ENCODE measurements at regions not wholly inside any gene's neighbourhood (a gene's known extent, or its start where the extent isn't known, plus 50 kb on each side); places are given as distances from the start of the nearest gene placed in this dataset.
"Not testable (repeated sequence)": the region's sequence is repeated elsewhere in the genome, so short reads cannot be mapped to it uniquely, and the experiment has no call there.

- DNase-seq = no peak
These were observed 186.1 kb downstream of the UNC5CL start for GRCh38 chr6:40852779-40853373.

GRCh38 chr6:40849546-40849945, 189.5 kb downstream of the UNC5CL start:
- peaks cover 5% of the 10 kb centered on the region for H3K4me1 Mint-ChIP-seq
- no peak for DNase-seq
- no peaks in the 10 kb centered on the region for H3K9me3 Mint-ChIP-seq (ENCODE audit: low read depth)
- H3K36me3 Mint-ChIP-seq = no peaks in the 10 kb centered on the region
- CTCF ChIA-PET = no interaction called here
- H3K4me3 Mint-ChIP-seq = no peak overlapping the region
- H3K27me3 Mint-ChIP-seq = peaks cover 9% of the 10 kb centered on the region
- ATAC-seq = no peak
- H3K27ac Mint-ChIP-seq = no peak overlapping the region

More at GRCh38 chr6:40852779-40853373, 186.1 kb downstream of the UNC5CL start:
- CTCF ChIA-PET = interaction anchor here (0.6 kb wide), 1 partner anchor 22 kb away, joined by 3 read pairs; no protein-coding TSS in a partner anchor
- no peak for ATAC-seq
- Mint-ChIP-seq H3K36me3 (no peaks in the 10 kb centered on the region), H3K4me3 (no peak overlapping the region), H3K9me3 (ENCODE audit: low read depth) (no peaks in the 10 kb centered on the region), H3K27ac (no peak overlapping the region), H3K27me3 (peaks cover 13% of the 10 kb centered on the region), H3K4me1 (peaks cover 5% of the 10 kb centered on the region)

DNA sequence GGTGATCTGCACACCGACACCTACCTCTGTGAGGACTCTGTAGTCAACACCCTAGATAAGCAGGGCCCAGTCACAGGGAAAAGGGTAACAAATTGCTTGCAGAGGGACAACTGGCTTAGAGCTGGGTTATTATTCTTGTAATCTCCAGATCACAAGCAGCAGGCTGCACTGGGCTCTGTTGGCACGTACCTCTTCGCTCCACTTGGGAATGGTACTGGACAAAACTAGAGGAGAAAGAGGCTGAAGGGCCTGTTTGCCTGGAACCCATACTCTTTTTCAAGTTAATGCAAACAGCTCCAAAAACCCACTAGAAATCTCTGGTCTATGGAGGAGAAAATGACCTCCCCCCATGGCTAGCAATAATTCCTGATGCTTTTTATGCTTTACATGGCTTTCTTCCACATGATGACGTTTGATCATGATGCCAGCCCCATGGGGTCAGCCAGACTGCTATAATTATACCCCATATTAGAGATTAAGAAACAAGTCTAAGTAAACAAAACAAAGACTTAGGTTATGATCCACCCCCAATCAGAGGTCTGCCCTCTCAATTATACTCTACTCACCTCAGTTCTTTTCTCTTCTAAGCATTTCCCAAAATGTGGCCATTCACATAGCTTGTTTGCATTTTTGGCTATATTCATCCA, 190.0 kb downstream of the UNC5CL start:
- no peak overlapping the region for H3K27ac Mint-ChIP-seq
- DNase-seq = no peak
- H3K36me3 Mint-ChIP-seq = no peaks in the 10 kb centered on the region
- CTCF ChIA-PET = no interaction called here
- peaks cover 14% of the 10 kb centered on the region for H3K27me3 Mint-ChIP-seq
- no peak overlapping the region for H3K4me3 Mint-ChIP-seq
- no peaks in the 10 kb centered on the region for H3K9me3 Mint-ChIP-seq (ENCODE audit: low read depth)
- ATAC-seq = no peak
- peaks cover 5% of the 10 kb centered on the region for H3K4me1 Mint-ChIP-seq

DNA sequence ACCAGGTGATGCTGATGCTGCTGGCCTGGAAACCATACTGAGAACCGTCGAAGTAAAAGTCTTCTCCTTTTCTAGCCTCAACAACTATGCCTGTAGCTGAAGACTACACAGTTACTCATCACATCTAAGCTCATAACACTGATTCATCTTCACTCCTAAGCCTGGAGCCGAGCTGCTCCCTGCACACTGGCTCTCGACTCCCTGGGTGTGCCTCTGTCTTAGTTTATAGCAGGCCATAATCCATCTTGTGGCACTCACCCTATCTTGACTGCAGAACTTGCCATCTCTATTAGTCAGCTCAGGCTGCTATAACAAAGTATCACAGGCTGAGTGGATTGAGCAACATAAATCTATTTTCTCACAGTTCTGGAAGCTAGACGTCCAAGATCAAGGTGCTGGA, 191.0 kb downstream of the UNC5CL start:
- Mint-ChIP-seq H3K27me3 (peaks cover 24% of the 10 kb centered on the region), H3K36me3 (no peaks in the 10 kb centered on the region), H3K4me1 (peaks cover 5% of the 10 kb centered on the region), H3K4me3 (no peak overlapping the region), H3K27ac (no peak overlapping the region), H3K9me3 (ENCODE audit: low read depth) (no peaks in the 10 kb centered on the region)
- ATAC-seq (no peak), DNase-seq (no peak)
- CTCF ChIA-PET = no interaction called here

DNA sequence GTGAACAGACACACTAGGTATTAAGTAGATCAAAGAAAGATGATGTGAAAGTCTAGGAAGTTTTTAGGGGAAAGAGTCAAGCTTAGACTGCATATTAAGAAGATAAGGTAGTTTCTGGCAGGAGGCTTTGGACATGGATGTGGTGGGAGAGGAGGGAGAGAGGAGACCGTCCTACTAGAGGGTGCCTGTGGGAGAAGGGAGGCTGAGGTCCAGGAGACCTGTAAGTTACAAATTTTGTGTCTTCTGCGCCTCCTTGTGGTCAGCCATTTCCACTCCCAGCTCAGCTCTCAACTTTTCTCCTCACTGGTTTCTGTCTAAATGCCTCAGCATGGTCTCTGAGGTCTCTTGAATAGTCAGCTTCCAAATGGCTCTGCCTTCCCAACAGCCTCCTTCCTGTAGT, 193.5 kb downstream of the UNC5CL start:
- Mint-ChIP-seq H3K4me3 (no peak overlapping the region), H3K4me1 (peaks cover 2% of the 10 kb centered on the region), H3K27me3 (peaks cover 44% of the 10 kb centered on the region), H3K27ac (no peak overlapping the region), H3K36me3 (no peaks in the 10 kb centered on the region), H3K9me3 (ENCODE audit: low read depth) (no peaks in the 10 kb centered on the region)
- DNase-seq (peak; percentile 48), ATAC-seq (no peak)
- CTCF ChIA-PET = interaction anchor here (1.3 kb wide), 2 partner anchors 10 to 11 kb away, joined by 3 to 4 read pairs; no protein-coding TSS in a partner anchor

DNA sequence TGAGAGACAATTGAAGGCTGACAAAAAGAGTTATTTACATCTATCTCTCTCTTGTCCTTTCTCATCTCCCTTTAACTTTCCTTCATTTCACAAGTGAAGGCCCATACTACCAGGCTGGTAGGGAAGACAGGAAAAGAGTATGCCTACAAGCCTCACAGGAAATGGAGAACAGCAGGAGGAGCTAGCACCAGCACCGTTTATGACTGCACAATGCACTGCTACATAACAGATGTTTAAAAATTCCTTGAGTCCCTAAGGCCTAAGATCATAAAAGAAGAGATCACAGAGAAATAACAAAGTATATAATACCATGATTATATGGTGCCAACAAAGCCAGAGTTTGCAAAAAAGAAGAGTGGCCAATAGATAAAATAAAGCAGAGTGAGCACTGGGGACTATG, 194.8 kb downstream of the UNC5CL start:
- Mint-ChIP-seq H3K4me1 (peaks cover 2% of the 10 kb centered on the region), H3K36me3 (no peaks in the 10 kb centered on the region), H3K27ac (no peak overlapping the region), H3K4me3 (no peak overlapping the region), H3K9me3 (ENCODE audit: low read depth) (no peaks in the 10 kb centered on the region), H3K27me3 (peaks cover 48% of the 10 kb centered on the region)
- CTCF ChIA-PET = interaction anchor here (1.3 kb wide), 1 partner anchor 12 kb away, joined by 3 read pairs; no protein-coding TSS in a partner anchor
- ATAC-seq = no peak
- no peak for DNase-seq

DNA sequence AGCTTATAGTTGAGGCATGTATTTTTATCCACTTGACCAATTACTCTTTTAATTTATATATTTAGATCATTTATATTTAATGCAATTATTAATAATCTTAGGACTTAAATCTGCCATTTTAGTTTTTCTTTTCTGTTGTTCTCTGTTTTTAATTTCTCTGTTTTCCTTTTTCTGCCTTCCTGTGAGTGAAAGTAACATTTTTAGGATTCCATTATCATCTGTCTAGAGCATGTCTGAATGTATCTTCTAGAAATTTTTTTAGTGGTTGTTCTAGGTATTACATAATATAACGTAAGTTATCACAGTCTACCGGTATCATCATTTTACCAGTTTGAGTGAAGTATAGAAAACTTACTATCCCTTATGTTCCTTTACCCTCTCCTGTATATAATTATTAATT, 197.3 kb downstream of the UNC5CL start:
- CTCF ChIA-PET = no interaction called here
- peaks cover 2% of the 10 kb centered on the region for H3K4me1 Mint-ChIP-seq

GRCh38 chr6:40832691-40833090, 206.3 kb downstream of the UNC5CL start:
- no peak overlapping the region for H3K4me3 Mint-ChIP-seq
- H3K36me3 Mint-ChIP-seq = no peaks in the 10 kb centered on the region
- no peak for ATAC-seq

More for the DNA sequence above, 197.3 kb downstream of the UNC5CL start:
- Mint-ChIP-seq H3K9me3 (ENCODE audit: low read depth) (no peaks in the 10 kb centered on the region), H3K27ac (no peak overlapping the region), H3K36me3 (no peaks in the 10 kb centered on the region), H3K27me3 (peaks cover 64% of the 10 kb centered on the region), H3K4me3 (no peak overlapping the region)
- ATAC-seq (no peak), DNase-seq (no peak)

GRCh38 chr6:40831381-40831780, 207.6 kb downstream of the UNC5CL start:
- peaks cover 50% of the 10 kb centered on the region for H3K27me3 Mint-ChIP-seq
- H3K4me3 Mint-ChIP-seq = no peak overlapping the region
- no peaks in the 10 kb centered on the region for H3K36me3 Mint-ChIP-seq
- no peak overlapping the region for H3K27ac Mint-ChIP-seq
- H3K4me1 Mint-ChIP-seq = no peaks in the 10 kb centered on the region
- DNase-seq (no peak), ATAC-seq (no peak)
- H3K9me3 Mint-ChIP-seq (ENCODE audit: low read depth) = no peaks in the 10 kb centered on the region
- CTCF ChIA-PET = interaction anchor here (0.8 kb wide), 1 partner anchor 22 kb away, joined by 3 read pairs; no protein-coding TSS in a partner anchor

More at GRCh38 chr6:40832691-40833090, 206.3 kb downstream of the UNC5CL start:
- Mint-ChIP-seq H3K27ac (no peak overlapping the region), H3K27me3 (peaks cover 56% of the 10 kb centered on the region), H3K4me1 (no peaks in the 10 kb centered on the region), H3K9me3 (ENCODE audit: low read depth) (no peaks in the 10 kb centered on the region)
- no peak for DNase-seq
- CTCF ChIA-PET = no interaction called here

- H3K27ac Mint-ChIP-seq = no peak overlapping the region
- no peaks in the 10 kb centered on the region for H3K36me3 Mint-ChIP-seq
- no peak for ATAC-seq
- CTCF ChIA-PET = no interaction called here
- no peaks in the 10 kb centered on the region for H3K9me3 Mint-ChIP-seq (ENCODE audit: low read depth)
- no peak overlapping the region for H3K4me3 Mint-ChIP-seq
- H3K27me3 Mint-ChIP-seq = peaks cover 39% of the 10 kb centered on the region
- DNase-seq = no peak
- H3K4me1 Mint-ChIP-seq = no peaks in the 10 kb centered on the region
These were observed 213.9 kb downstream of the UNC5CL start for GRCh38 chr6:40825102-40825501.

DNA sequence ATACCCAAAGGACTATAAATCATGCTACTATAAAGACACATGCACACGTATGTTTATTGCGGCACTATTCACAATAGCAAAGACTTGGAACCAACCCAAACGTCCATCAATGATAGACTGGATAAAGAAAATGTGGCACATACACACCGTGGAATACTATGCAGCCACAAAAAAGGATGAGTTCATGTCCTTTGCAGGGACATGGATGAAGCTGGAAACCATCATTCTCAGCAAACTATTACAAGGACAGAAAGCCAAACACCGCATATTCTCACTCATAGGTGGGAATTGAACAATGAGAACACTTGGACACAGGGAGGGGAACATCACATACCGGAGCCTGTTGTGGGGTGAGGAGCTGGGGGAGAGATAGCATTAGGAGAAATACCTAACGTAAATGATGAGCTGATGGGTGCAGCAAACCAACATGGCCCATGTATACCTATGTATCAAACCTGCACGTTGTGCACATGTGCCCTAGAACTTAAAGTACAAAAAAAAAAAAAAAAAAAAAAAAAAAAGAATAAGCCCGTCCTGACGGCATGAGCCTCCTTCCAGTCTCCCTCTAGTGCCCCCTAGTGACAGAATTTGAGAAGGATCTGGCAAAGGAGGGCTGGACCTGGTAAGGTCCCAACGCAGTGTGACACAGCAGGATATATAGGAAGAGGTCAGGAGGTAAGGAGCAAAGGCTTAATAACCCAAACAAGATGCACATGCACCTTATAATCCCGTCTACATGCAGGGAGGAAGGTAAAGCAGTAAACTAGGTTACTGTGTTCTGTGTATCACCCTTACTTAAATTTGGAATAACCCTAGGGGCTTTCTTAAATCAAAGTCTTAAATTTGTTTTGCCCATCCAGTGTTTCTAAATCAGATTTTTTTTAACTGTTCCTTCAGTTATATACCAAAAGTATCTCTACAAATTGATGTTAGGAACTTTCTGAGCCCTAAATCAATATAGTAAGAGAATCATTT, 214.8 kb downstream of the UNC5CL start:
- CTCF ChIA-PET = interaction anchor here (0.7 kb wide), 1 partner anchor 490 kb away, joined by 5 read pairs; no protein-coding TSS in a partner anchor
- H3K9me3 Mint-ChIP-seq (ENCODE audit: low read depth); H3K36me3 Mint-ChIP-seq; H3K4me3 Mint-ChIP-seq; H3K4me1 Mint-ChIP-seq; H3K27ac Mint-ChIP-seq: not testable (repeated sequence)
- peaks cover 39% of the 10 kb centered on the region for H3K27me3 Mint-ChIP-seq
- ATAC-seq = peak; percentile 27
- DNase-seq = peak; percentile 46

- DNase-seq (no peak), ATAC-seq (no peak)
- Mint-ChIP-seq H3K9me3 (ENCODE audit: low read depth) (no peaks in the 10 kb centered on the region), H3K4me3 (no peak overlapping the region), H3K4me1 (no peaks in the 10 kb centered on the region), H3K27me3 (peaks cover 33% of the 10 kb centered on the region), H3K27ac (no peak overlapping the region), H3K36me3 (no peaks in the 10 kb centered on the region)
- CTCF ChIA-PET = no interaction called here
These were observed 216.4 kb downstream of the UNC5CL start for GRCh38 chr6:40822619-40823018.

DNA sequence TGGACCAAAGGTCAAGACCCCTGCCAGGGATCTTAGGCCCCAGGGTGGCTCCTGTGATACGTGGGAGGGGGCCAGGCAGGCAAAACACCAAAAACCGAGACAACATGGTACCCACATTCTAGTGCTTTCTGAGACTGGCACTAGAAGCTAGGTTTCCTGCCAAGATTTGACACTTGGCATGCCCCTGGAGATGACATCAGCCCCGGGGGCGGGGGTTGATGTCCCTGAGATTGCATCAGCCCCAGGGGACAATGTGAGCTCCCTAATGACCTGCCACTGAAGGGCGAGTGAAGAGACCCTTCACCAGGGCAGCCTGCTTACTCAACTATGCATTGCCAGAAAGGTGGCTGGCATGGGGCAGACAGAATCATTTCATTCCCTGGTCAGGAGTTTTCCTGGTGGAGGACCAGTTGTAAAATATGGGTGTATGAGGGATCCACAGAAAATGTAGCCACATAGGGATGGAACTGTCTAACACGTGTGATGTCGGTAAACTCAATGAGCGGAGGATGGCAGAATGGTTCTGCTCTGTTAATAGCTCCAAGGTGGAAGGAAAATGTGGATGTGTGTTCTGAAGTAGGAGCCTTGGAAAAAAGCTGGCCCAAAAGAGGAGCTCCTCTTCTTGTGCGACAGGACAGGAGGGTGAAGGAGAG, 219.7 kb downstream of the UNC5CL start:
- ATAC-seq (no peak), DNase-seq (no peak)
- CTCF ChIA-PET = interaction anchor here (1.3 kb wide), 1 partner anchor 23 kb away, joined by 3 read pairs; no protein-coding TSS in a partner anchor
- H3K27me3 Mint-ChIP-seq = peaks cover 13% of the 10 kb centered on the region
- H3K4me1 Mint-ChIP-seq = no peaks in the 10 kb centered on the region
- H3K27ac Mint-ChIP-seq = no peak overlapping the region
- H3K4me3 Mint-ChIP-seq = no peak overlapping the region
- H3K9me3 Mint-ChIP-seq (ENCODE audit: low read depth) = no peaks in the 10 kb centered on the region
- H3K36me3 Mint-ChIP-seq = no peaks in the 10 kb centered on the region

Data from activated CD8-positive, alpha-beta memory T cell treated with anti-CD3 and anti-CD28 coated beads, Interleukin-2, amount 10 ng/mL, durations not matched to agents 7 days and 5 days (primary cell).